NCI-H1436 treated with DMSO at 0.1 percent for 48 hours (cell line): ENCODE measurements at regions not wholly inside any gene's neighbourhood (a gene's known extent, or its start where the extent isn't known, plus 50 kb on each side); places are given as distances from the start of the nearest gene placed in this dataset.

ENCODE experiments used
- DNase-seq: peaks from one replicate; lab custom pipeline; 2025; lab: John Stamatoyannopoulos, UW

DNA sequence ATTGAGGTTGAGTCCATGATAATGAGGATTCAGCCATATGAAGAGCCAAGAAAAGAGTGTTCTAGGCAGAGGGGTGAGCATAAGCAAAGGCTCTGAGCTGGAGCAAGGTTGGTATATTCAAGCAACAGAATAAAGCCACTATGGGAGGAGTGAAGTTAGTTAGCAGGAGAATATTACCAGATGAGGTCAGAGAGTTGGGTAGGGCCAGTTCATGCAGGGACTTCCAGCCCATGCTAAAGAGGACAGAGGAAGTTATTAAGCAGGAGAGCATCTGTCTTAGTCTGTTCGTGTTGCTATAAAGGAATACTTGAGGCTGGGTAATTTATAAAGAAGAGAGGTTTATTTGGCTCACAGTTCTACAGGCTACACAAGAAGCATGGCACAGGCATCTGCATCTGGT, 57.1 kb upstream of the ATG10 start:
- DNase-seq: no peak

- no peak for DNase-seq
These were observed 58.9 kb upstream of the ATG10 start for GRCh38 chr5:81912933-81913332.

- DNase-seq: no peak
These were observed 62.1 kb upstream of the ATG10 start for GRCh38 chr5:81909677-81910076.

- peak; percentile 66 for DNase-seq
These were observed 63.1 kb upstream of the ATG10 start for GRCh38 chr5:81908771-81909170.

- no peak for DNase-seq
These were observed 63.8 kb upstream of the ATG10 start for GRCh38 chr5:81908044-81908443.

DNA sequence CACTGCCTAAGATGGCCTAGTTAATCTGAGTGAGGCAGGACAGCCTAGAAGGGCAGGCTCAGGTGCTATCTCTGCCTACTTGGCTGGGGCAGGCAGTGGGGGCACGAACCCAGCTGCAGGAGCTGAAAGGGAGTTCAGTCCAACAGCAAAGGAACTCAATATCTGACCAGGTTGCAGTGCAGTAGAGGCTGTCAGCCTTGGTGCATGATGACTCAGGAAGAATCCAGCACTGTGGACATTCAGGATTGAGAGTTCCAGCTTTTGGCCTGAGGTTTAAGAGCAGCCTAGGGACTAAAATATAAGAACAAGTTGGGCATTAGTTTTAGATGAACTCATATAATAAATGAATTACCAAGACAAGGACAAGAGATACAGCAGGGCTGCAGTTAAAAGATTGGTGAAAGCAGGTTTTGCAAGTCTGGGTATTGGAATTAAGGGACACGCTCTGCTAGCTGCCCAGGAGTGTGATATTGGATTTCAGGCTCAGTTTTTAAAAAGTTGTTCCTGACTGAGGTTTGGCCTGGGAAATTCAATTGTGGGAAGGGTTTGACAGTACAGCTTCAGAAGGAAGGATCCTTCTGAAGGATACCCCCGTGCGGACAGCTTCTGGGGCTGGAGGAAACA, 64.7 kb upstream of the ATG10 start:
- DNase-seq: no peak

DNA sequence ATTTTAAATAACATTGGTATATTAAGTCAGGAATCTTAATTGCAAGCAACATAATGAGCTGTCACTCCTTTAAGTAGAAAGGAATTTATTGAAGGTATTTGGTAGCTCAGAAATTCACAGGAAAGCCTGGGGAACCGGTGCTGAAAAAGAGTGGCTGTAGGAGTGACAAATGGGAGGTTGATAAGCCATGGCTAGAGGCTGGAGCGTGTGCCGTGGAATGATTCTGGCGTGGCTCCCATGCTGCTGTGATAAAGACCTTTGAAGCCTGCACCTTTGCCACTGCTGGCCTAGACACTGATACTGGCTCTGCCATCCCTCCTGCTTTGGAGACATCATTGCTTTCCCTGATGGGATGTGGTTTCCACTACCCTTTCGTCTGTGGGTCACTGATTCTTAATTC, 65.7 kb upstream of the ATG10 start:
- DNase-seq: no peak

DNA sequence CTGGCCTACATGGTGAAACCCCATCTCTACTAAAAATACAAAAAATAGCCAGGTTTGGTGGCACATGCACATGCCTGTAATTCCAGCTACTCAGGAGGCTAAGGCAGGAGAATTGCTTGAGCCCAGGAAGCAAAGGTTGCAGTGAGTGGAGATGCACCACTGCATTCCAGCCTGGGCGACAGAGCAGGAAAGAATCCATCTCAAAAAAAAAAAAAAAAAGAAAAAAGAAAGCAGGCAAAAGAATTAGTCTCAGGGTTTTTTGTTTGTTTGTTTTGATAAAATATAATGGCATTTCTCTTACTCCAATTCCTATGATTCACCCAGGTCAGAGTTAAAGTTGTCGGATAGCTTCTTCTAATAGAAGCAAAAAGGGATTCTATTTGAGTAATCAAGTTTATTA, 67.0 kb upstream of the ATG10 start:
- no peak for DNase-seq

DNA sequence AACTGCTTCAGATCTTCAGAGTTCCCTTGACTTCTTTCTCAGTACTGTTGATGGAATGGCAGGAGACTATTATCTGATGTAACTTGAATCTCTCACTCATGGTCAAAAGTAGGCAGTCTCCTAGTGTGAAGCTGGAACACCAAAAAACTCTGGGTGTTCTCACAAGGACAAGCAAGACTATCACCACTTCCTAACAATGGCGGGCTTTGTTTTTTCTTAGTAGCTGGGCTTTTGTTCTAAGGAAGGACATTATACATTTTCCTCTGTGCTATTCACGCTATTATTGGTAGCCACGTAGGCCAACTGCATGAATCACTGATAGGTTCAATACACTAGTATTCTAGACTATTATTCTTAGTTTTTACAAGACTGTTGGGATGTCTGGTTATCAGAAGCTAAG, 67.7 kb upstream of the ATG10 start:
- DNase-seq: no peak

GRCh38 chr5:81901586-81901985, 70.2 kb upstream of the ATG10 start:
- no peak for DNase-seq

DNA sequence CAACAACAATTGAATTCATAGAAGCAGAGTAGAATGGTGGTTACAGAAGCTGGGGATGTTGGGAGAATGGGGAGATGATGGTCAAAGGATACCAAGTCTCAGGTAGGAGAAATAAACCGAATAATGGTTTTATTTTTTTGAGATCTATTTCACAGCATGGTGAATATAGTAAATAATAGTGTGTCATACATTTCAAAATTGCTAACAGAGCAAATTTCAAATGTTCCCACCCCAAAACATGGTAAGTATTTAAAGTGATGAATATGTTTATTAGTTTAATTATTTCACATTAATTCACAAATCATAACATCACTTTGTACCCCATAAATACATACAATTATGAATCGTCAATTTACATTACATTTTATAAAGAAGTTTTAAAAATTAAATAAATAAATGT, 72.7 kb upstream of the ATG10 start:
- no peak for DNase-seq

DNA sequence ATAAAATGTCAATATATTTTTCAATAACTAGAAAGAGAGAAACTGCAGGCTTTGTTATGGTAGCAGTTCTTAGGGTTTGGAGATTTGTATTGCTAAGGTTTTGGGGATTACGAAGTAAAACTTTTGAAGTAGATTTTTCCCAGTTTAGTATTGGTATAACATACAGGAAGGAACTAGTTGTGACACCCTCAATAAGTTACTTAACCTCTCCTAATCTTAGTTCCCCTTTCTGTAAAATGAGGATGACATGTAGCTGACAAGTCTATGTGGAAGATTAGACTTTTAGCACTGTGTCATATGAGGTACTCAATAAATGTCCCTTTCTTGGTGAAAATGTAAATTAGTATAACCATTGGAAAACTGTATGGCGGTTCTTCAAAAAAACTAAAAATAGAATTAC, 73.4 kb upstream of the ATG10 start:
- DNase-seq: no peak

DNA sequence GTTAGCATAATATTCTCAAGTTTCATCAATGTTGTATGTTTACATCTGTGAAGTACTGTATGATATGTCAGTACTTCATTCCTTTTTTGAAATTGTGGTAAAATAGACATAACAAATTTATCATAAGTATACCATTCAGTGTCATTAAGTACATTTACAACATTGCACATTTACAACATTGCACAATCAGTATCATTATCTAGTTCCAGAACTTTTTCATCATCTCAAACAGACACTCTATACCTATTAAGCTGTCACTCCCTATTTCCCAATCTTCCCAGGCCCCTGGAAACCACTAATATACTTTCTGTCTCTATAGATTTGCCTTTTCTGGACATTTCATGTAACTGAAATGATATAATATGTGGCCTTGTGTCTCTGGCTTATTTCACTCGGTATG, 75.1 kb upstream of the ATG10 start:
- no peak for DNase-seq

GRCh38 chr5:81895307-81895706, 76.5 kb upstream of the ATG10 start:
- no peak for DNase-seq

DNA sequence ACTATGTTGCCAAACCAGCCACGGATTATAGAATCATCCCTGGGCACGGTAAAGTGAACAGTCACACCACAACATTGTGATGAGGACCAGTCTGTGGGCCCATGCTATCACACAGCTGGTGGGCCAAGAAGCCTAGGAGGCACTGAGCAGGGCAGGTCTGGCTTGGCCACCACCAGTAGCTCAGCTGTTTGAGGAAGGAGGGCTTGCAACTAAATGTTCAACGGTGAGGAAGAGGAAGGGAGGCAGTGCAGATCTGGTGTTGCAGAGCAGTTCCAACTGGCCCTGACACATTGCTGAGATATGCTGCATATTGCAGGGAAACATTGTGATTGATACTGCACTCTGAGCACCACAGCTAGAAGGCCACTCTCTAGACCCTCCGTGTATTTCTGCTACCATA, 77.9 kb upstream of the ATG10 start:
- DNase-seq: no peak

GRCh38 chr5:81884871-81885270, 87.0 kb upstream of the ATG10 start:
- no peak for DNase-seq

DNA sequence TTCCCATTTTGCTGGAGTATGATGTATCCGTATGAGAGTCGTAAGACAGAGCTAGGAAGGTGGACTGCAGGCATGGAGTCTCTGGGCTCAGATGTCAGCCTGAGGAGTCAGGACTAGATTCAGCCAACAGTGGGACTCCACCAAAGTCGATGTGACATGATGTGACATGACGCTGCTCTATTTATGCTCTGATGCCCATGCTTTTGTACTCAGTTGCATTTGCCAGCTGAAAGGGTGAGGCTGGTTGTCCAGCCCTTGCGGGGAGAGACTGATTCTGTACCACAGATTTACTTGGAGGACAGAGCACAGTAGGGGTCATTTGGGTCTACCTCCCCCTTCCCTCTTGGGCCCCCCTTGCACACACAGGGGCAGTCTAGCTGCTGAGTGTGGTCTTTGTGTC, 88.5 kb upstream of the ATG10 start:
- DNase-seq: no peak

GRCh38 chr5:81881595-81881994, 90.2 kb upstream of the ATG10 start:
- no peak for DNase-seq

DNA sequence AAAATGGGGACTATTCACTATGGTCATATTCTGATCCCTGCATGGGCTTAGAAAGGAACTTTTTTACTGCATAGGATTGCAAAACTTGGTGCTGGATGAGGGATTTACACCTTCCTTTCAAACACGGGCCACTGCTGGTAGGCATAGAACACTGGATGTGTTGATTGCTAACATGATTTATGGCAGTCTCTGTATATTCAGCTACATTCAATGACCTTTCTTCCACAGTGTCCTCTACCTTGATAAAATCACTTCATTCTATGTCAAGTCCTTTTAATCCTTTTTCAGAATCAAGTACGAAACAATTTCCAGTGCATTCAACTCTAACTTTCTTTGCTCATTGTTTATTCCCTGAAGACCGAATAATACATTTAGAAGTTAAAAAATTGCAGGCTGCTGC, 91.9 kb upstream of the ATG10 start:
- no peak for DNase-seq

GRCh38 chr5:81878333-81878732, 93.5 kb upstream of the ATG10 start:
- no peak for DNase-seq

- DNase-seq: no peak
These were observed 104.8 kb upstream of the ATG10 start for GRCh38 chr5:81866994-81867393.

DNA sequence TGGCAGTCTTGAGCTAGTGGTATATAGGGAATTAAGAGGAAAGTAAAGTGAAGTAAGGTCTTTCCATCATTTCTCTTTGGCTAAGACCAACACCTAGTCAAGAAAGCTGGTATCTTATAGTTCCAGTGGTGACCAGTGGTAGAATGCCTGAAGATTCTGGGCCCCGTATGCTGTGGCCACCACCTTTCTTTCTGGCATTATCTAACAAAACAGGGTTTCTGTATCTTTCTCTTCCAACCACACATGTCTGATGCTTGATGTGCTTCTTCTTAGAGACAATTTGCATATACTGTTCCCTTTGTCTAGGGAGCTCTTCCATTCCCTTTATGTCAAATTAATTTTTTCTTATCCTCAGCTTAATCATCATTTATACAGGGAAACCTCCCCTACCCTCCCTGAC, 109.9 kb upstream of the SSBP2 start:
- DNase-seq: no peak

GRCh38 chr5:81859624-81860023, 108.7 kb upstream of the SSBP2 start:
- no peak for DNase-seq

DNA sequence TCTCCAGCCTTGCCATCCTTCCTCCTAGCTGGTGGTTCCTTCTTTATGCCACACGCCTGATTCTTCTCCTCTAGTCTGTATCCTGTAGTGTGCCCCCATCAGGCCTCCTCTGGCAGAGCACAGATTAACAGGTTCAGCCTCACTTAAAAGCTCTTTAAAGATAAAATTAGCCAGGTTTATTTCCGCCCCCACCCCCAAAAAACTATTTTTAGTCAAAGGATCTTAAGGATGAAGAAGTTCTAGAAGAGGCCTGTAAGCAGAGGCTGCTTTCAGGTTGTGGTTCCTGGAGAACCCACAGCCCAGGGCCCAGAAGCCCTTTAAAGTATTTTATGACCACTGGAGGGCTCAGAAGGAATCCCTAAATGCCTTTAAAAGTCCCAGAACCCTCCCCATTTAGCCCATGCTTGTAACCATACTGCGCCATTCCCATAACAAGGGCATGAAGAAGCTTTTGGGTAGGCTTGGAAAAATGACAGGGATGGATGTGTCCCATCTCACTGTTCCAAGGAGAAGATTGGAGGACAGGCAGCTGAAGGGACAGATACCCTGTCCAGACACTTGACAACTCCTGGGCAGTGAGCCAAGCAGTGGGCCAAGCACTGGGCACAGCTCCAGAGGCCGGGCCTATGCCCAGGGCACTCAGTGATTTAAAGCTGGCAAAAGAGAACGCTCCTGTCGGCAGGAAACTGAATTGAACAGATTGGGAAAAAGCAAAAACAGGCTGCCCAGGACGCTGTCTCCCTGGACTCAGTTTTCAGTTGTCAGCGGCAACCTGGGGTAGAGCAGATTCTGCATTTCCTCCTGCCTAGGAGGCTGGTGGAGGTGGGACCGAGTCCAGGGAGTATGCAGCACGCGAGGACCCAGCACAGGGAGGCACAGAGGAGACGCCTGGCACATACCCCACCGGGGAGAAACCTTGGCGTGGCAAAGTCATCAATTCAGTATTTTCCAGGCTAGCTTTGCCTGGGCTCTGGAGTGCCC, 106.3 kb upstream of the SSBP2 start:
- DNase-seq: no peak
